ENCODE measurements at regions not wholly inside any gene's neighbourhood (a gene's known extent, or its start where the extent isn't known, plus 50 kb on each side); places are given as distances from the start of the nearest gene placed in this dataset.
"Not testable (repeated sequence)": the region's sequence is repeated elsewhere in the genome, so short reads cannot be mapped to it uniquely, and the experiment has no call there.

DNA sequence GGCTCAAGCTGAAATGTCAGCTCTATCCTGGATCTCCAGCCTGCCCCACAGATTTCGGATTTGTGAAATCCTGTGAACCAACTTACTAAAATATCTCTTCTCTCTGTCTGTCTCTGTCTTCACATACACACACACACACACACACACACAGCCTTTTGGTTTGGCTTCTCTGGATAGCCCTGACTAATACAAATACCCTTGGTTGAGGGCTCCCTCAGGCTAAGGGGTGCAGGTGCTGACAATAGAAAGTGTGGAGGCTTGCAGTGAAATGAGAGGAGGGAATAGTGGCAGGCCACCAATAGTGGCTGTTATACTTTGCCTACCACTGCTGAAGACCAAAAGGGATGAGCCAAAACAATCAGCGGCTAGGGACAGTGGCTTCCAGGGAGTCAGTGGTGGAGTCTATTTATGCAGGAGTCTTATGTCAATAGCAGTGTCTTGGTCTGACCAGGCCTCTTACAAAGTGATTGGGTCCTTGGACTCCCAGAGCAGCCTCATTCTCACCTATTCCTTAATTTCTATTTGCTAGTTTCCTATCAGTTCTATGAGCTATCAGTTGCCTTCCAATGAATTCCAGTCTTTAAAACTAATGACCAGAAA lies 93.2 kb upstream of the GAS1 start:
- no peak for DNase-seq
- no peaks in the 10 kb centered on the region for H3K4me1 ChIP-seq
- no peaks in the 10 kb centered on the region for H3K27me3 ChIP-seq
- 77 to 98% methylated on average over 2 of the region's 2 CpGs for WGBS, 2 donors
- no peak overlapping the region for H3K4me3 ChIP-seq
- no peaks in the 10 kb centered on the region for H3K9me3 ChIP-seq
- no peak for TF ChIP-seq POLR2A (IDR thresholded peaks at IDR 0.05)
- TF ChIP-seq, protein P1, sequence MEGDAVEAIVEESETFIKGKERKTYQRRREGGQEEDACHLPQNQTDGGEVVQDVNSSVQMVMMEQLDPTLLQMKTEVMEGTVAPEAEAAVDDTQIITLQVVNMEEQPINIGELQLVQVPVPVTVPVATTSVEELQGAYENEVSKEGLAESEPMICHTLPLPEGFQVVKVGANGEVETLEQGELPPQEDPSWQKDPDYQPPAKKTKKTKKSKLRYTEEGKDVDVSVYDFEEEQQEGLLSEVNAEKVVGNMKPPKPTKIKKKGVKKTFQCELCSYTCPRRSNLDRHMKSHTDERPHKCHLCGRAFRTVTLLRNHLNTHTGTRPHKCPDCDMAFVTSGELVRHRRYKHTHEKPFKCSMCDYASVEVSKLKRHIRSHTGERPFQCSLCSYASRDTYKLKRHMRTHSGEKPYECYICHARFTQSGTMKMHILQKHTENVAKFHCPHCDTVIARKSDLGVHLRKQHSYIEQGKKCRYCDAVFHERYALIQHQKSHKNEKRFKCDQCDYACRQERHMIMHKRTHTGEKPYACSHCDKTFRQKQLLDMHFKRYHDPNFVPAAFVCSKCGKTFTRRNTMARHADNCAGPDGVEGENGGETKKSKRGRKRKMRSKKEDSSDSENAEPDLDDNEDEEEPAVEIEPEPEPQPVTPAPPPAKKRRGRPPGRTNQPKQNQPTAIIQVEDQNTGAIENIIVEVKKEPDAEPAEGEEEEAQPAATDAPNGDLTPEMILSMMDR (IDR thresholded peaks at IDR 0.05), result no peak
- no peaks in the 10 kb centered on the region for H3K36me3 ChIP-seq (ENCODE audit: low read depth, missing control alignments)
- no peak overlapping the region for H3K27ac ChIP-seq
- intact Hi-C loops (cut with DNase I; ENCODE audit: low total_unique reads), result no loop called here

DNA sequence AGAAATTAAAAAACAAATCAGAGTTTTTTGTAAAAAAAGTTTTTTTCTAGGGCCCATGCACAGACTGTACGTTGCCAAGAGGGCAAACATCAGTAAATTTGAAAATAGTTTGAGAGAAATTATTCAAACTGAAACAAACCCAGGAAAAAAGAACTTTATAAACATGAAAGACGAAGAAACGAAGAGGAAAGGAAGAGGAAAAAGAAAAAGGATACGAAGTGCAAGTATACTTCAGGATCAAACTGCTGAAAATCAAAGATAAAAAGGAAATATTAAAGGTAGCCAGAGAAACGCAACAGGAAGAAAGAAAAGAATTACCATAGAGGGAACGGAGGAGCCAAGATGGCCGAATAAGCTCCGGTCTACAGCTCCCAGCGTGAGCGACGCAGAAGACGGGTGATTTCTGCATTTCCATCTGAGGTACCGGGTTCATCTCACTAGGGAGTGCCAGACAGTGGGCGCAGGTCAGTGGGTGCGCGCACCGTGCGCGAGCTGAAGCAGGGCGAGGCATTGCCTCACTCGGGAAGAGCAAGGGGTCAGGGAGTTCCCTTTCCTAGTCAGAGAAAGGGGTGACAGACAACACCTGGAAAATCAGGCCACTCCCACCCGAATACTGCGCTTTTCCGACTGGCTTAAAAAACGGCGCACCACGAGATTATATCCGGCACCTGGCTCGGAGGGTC lies 94.4 kb upstream of the GAS1 start:
- intact Hi-C loops (cut with DNase I; ENCODE audit: low total_unique reads); DNase-seq: not testable (repeated sequence)

DNA sequence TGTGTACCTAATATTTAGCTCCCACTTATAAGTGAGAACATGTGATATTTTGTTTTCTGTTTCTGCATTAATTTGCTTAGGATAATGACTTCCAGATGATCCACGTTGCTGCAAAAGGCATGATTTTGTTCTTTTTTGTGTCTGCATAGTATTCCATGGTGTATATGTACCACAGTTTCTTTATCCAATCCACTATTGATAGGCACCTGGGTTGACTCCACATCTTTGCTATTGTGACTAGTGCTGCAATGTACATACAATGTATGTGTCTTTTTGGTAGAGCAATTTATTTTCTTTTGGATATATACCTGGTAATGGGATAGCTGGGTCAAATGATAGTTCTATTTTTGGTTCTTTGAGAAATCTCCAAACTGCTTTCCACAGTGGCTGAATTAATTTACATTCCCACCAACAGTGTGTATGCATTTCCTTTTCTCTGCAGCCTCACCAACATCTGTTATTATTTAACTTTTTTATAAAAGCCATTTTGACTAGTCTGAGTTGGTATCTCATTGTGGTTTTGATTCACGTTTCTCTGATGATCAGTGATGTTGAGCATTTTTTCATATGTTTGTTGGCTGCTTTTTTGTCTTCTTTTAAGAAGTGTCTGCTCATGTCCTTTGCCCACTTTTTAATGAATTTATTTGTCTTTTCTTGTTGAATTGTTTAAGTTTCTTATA lies 102.8 kb upstream of the GAS1 start:
- 67 to 70% methylated on average over 2 of the region's 2 CpGs for WGBS, 2 donors
- DNase-seq; intact Hi-C loops (cut with DNase I; ENCODE audit: low total_unique reads); H3K27ac ChIP-seq; H3K27me3 ChIP-seq; H3K4me1 ChIP-seq; H3K36me3 ChIP-seq (ENCODE audit: low read depth, missing control alignments); H3K9me3 ChIP-seq; H3K4me3 ChIP-seq: not testable (repeated sequence)

More for the DNA sequence above, 94.4 kb upstream of the GAS1 start:
- not testable (repeated sequence) for H3K4me1 ChIP-seq; H3K36me3 ChIP-seq (ENCODE audit: low read depth, missing control alignments); H3K27me3 ChIP-seq; H3K9me3 ChIP-seq; H3K27ac ChIP-seq
- 87 to 91% methylated on average over 24 to 29 of the region's 29 CpGs for WGBS, 2 donors
- peak overlapping the region in 1 of 2 donors; percentile 0 for H3K4me3 ChIP-seq

DNA sequence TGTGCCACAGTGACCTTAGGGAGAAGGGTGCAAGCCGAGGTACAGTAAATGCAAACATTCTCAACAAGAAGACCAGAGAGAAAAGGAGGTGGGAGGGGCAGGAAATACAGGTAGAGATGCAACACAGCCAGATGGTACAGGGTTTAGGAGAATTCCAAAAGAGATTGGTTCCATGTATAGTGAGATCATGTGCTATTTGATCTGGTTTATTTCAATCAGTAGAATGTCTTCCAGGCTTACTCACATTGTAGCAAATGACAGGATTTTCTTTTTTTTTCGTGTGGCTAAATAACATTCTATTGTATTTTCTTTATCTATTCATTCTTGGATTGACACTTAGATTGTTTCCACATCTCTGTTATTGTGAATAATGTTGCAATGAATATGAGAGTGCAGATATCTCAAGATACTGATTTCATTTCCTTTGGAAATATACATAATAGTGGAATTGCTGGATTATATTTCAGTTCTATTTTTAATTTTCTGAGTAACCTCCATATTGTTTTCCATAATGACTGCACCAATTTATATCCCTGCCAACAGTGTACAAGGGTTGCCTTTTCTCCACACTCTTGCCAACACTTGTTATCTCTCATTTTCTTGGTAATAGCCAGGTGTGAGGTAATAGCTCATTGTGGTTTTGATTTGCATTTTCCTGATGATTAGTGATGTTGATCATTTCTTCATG lies 107.8 kb upstream of the GAS1 start:
- Histone ChIP-seq H3K27ac (no peak overlapping the region), H3K9me3 (no peaks in the 10 kb centered on the region), H3K4me1 (no peaks in the 10 kb centered on the region), H3K27me3 (no peaks in the 10 kb centered on the region), H3K4me3 (no peak overlapping the region), H3K36me3 (ENCODE audit: low read depth, missing control alignments) (no peaks in the 10 kb centered on the region)
- intact Hi-C loops (cut with DNase I; ENCODE audit: low total_unique reads), result no loop called here
- DNase-seq, result no peak
- 61 to 76% methylated on average over 2 of the region's 2 CpGs for WGBS, 2 donors
- TF ChIP-seq POLR2A (IDR thresholded peaks at IDR 0.05), result no peak
- TF ChIP-seq, protein P1 (IDR thresholded peaks at IDR 0.05), result no peak

DNA sequence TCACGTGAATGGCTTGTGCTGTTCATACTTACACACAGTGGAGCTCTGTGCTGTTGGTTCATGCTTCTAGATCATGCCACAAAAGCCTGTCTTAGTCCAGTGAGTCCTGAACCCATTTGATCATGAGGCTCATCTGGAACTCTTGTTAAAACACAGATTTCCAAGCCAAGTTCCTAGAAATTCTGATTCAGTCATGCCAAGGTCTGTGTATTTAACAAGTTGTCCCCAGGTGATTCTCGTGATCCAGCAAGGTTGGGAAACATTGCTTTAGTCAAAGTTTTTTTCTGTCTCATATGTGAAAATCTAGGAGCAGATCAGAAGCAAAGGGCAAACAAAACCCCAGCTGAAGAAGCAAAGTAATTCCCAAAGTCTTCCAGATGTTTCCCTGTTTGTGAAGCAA lies 112.5 kb upstream of the GAS1 start:
- 79 to 86% methylated on average over 2 of the region's 2 CpGs for WGBS, 2 donors
- DNase-seq, result no peak
- H3K4me3 ChIP-seq, result no peak overlapping the region
- TF ChIP-seq POLR2A (IDR thresholded peaks at IDR 0.05), result no peak
- TF ChIP-seq, protein P1 (IDR thresholded peaks at IDR 0.05), result no peak
- H3K9me3 ChIP-seq, result no peaks in the 10 kb centered on the region
- no peaks in the 10 kb centered on the region for H3K27me3 ChIP-seq
- H3K36me3 ChIP-seq (ENCODE audit: low read depth, missing control alignments), result no peaks in the 10 kb centered on the region
- intact Hi-C loops (cut with DNase I; ENCODE audit: low total_unique reads), result no loop called here
- peaks cover 3% of the 10 kb centered on the region for H3K4me1 ChIP-seq
- H3K27ac ChIP-seq, result no peak overlapping the region

Measured in testis (tissue), 2 donors.